GM21367 (cell line): ENCODE measurements at regions not wholly inside any gene's neighbourhood (a gene's known extent, or its start where the extent isn't known, plus 50 kb on each side); places are given as distances from the start of the nearest gene placed in this dataset.

Experiments
- ATAC-seq: cut with Tn5 transposase; IDR thresholded peaks from one replicate; pipeline ENCODE4 v1.9.1; 2021; ENCODE audit not compliant: unreplicated experiment

DNA sequence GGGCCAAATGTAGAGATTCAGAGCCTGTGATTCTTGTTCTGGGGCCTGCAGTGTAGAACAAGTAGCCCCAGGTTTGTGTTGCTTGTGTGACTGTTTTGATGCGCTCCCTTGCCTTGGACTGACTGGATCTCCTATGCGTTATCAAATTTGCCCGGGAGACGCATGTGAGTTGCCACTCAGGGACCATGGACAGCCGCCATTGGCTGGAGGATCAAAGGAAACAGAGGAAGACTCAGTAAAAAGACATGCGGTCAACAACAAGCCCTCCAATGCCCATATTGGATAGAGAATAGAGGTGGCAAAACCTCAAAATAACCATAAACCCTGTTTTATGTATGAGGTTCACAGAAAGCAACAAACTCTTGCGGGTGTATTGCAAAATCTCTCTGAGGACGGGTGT lies 327.5 kb upstream of the IGFBP7 start:
- no peak for ATAC-seq

DNA sequence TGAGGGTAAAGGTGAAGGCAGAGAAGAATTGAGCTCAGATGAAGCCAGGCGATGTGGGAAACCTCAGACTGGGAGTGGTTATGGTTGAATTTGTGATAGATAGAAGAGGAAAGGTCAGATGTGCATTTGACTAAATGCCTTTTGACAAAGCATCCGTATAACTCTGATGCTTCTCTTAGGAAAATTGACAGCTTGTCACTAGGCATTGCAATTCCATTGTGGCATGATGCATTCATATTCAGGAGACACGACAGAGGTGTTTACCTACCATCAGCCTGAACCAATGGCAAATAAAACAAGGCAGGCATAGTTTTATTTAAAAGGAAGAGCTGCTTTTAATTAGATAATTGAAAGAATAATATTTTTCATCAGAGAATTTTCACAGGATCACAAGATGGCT lies 325.1 kb upstream of the IGFBP7 start:
- no peak for ATAC-seq

GRCh38 chr4:57430726-57431125 lies 320.5 kb upstream of the IGFBP7 start:
- no peak for ATAC-seq

DNA sequence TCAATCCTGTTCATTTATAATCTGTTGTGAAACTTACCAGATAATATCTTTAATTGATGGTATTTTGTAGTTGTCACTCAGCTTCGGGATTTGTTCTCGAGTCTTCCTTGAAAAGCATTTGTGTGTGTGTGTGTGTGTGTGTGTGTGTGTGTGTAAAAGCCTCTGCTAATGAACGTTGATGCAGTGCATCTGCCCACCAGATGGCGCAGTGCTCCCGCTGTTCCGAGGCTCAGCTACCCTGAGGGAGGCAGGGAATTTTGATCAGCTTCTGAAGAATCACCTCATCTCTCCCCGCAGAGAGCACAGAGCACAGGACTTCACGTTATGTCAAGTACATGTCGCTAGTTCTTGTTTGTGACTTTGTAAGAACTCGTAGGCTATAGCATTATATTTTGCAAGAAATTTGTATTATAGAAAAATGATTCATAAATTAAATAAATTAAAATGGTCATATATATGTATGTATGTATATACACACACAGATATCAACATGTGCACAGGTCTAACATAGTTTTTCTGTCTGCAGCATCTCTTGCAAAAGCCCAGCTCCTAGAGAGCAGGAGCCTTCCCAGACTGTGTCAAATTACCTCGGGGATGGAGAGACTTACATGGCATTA lies 316.7 kb upstream of the IGFBP7 start:
- ATAC-seq, result peak; percentile 84

DNA sequence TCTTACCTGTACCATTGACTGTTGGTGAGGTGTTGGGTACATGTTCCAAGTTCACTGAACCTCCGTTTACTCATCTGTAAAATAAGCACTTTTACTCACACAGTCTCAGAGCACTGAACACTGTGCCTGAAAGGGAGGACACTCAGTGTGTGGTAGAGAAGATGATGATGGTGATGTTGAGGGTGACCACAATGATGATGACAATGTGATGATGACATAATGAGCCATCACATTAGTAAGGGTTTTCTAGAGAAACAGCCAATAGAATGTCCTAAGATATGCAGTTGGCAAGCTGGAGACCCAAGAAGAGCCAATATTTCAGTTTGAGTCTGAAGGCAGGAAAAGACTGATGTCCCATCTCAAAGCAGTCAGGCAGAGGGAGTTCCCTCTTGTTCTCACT lies 315.4 kb upstream of the IGFBP7 start:
- ATAC-seq, result no peak

DNA sequence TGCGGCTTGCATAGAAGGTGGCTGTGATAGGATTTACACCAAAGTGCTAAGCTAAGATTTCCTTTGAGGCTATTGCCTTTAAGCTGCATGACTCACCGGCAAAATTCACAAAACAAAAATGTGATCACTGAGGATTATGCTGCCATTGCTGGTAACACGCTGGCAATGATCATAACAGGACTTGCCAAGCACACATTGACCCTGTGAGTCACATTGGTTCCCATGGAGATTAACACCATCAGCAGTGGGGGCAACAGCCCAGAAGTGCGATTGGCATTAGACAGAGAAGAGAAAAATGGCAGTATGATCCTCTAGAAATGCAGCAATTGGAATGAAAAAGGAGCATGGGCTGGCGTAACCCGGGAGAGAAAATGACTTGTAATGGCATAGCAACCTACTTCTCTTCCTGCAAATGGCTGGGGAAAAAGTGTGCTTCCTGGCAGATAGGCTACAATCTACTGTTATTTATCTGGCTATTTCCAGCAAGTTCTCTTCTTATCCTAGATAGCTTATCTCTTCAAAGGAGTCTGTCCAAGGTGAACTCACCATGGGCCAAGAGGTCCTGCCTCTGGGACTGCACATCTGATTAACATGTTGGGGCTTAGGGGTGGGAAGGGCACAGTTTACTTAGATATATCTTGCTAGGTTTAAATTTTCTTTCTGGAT lies 314.2 kb upstream of the IGFBP7 start:
- ATAC-seq, result no peak

DNA sequence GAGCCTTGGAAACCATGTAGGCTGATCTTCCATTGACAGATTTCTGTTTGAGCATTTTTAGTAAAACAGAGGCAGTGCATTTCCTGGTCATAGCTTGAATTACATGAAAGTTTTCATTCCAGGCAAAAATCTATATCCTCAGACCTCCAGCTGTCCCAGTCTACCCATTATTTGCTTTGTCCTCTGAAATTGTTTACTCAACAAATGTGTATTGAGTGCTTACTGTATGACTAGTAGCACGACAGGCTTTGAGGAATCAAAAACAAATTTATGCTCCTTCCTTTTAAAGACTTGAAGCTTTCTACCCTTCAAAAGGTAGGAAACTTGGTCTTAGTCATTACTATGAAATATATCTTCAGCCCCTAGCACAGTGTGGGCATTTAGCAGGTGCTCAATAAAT lies 307.9 kb upstream of the IGFBP7 start:
- no peak for ATAC-seq

DNA sequence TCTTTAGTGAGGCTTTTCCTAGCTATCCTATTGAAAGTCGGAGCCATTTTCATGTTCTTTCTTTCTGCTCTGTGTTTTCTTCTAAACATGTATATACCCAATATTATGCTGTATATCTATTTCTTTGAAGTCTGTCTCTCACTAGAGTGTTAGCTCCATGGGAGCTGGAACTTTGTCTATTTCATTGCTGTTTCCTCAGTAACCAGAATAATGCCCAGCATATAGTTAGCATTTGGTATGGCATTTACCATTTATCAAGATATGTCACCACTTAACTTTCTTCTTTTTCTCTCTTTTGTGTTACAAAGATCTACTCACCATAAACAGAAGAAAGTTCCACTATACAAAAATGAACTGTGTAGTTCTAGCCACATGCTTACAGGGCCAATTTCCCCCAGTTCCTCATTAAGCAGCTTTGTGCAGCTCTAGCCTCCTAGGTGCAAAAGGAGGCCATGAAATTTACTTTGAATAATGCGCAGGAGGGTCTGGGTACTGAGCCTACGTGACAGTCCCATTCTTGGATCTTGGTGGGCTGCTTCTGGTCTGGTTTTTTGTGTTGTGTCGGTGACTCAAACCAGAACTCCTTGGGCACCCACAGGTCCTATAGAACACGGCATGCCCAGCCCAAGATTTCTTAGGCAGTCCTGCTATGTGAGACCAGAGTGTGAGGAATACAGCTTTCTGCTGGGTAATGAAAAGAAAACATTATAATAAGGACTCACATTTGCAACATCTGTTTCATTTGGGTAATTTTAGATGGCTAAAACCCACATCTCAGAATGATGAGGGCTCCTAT lies 302.3 kb upstream of the IGFBP7 start:
- no peak for ATAC-seq

DNA sequence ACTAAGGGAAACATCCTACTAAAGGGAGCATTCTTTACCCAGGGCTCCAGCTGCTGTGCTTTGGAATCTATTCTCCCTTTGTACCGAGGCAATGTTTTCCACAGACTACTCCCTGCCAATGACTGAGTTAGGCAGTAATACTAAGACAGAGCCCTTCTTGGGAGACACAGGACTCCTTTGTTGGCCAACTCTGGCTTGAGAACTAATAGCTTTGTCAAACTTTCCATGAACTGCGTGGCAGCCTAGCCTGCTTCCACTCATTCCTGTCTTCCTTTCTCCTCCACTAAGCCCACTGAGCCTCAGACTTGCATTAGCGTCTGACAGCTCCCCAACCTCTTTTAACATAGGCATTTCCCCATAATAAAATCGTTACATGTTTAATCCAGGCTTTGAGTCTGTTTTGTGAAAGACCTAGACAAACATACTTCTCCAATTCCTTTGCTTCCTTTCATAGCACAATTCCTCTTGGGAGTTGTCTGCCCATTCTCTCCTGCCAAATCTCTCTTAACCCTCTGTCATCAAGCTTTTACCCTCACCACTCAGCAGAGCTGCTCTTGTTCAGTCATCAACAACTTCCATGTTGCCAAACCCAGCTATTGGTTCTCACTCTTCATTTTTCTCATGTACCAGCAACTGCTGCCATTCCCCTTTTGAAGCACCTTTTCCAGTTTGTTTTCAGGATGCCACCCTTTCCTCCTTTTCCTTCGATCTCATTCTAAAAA lies 300.3 kb upstream of the IGFBP7 start:
- no peak for ATAC-seq

GRCh38 chr4:57405359-57405758 lies 295.2 kb upstream of the IGFBP7 start:
- no peak for ATAC-seq

- ATAC-seq, result no peak
Measured at GRCh38 chr4:57404483-57404882, 294.3 kb upstream of the IGFBP7 start.

GRCh38 chr4:57403591-57403990 lies 293.4 kb upstream of the IGFBP7 start:
- no peak for ATAC-seq

- no peak for ATAC-seq
Measured at GRCh38 chr4:57401586-57401985, 291.4 kb upstream of the IGFBP7 start.

DNA sequence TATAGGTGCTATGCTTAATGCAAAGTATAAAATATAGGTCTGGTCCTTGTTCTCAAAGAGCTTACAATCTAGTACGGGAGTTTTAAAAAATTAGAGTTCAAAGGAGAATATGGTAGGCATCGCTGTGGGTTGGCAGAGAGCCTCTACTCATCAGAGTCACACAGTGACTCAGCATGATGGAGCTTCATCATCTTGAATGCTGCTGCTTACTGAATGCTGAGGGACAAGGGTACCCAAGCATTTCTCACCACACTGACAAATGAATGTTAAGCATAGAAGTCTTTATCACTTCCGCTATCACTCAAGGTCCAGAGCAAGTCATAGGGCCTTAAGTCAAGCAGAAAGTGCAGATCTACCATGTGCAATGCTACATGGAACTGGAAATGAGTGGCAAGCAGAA lies 268.6 kb upstream of the IGFBP7 start:
- no peak for ATAC-seq

DNA sequence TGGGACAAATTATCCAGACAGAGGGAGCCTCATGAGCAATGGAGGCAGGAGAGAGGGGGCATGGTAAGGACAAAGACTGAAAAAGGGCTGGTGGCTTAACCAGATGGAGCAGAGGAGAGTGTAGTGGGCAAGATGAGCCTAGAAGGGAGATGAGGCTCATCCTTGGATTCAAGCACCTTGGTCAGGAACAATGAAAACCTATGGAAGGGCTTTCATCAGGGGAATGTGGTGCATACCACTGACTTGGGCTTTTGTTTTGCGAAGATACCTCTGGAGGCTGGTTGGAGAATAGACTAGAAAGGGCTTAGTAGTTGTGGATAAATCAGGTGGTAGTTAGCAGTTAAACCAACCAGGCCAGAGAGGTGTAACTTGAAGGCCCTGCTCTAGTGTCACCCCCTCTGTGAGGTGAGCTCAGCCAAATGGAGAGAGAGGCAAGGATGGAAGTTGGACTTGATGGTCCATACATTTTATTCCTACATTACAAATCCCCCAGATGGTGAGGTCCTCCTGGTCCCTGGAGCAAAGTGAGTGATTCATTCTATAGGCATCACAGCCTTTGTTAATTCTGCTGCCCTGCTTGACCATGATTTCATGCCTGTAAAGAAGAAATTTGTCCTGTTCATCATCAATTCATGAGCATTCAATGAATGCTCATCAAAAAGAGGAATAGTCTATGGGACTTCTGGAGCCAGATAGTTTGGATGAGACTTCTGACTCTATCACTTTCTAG lies 264.8 kb upstream of the IGFBP7 start:
- no peak for ATAC-seq

GRCh38 chr4:57373991-57374390 lies 263.8 kb upstream of the IGFBP7 start:
- ATAC-seq, result no peak

- no peak for ATAC-seq
Measured at GRCh38 chr4:57371671-57372070, 261.5 kb upstream of the IGFBP7 start.

DNA sequence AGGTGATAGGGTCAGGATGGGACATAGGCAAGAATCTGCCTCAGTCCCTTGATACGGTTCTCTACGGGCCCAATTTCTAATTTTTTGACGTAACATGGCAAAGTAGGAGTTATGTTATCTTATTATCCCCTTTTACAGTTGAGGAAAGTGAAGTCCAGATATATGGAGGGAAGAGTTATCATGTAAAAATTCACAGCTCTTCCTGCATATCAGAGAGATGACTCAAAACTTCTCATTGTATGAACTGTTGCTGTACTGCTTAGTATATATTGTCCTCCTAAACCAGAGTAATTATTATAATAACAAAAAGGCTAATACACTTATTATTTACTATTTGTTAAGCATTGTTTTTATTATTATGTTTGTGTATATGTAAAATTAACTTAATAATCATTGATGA lies 260.5 kb upstream of the IGFBP7 start:
- ATAC-seq, result no peak

GRCh38 chr4:57369446-57369845 lies 259.3 kb upstream of the IGFBP7 start:
- no peak for ATAC-seq

DNA sequence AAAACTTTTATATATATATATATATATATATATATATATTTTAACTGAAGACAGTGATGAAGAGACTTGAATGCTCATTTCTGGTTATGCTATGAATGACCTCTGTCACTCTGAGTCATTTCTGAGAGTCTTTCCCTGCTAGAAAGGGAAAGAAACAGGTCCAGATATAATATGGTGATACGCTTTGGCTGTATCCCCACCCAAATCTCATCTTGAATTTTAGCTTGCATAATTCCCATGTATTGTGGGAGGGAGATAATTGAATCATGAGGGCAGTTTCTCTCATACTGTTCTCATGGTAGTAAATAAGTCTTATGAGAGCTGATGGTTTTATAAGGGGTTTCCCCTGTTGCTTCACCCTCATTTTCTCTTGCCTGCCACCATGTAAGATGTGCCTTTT lies 254.1 kb upstream of the IGFBP7 start:
- ATAC-seq, result no peak

GRCh38 chr4:57363346-57363745 lies 253.2 kb upstream of the IGFBP7 start:
- no peak for ATAC-seq
